ENCODE measurements at regions not wholly inside any gene's neighbourhood (a gene's known extent, or its start where the extent isn't known, plus 50 kb on each side); places are given as distances from the start of the nearest gene placed in this dataset.

GRCh38 chr1:96510911-96511310 is 210.7 kb upstream of the PTBP2 start:
- no peak overlapping the region for H3K4me3 ChIP-seq (ENCODE audit: low read length)
- no peak for DNase-seq (ENCODE audit: low read depth)
- TF ChIP-seq CTCF (conservative IDR thresholded peaks at IDR 0.05; ENCODE audit: low read depth, low read length) = no peak

DNA sequence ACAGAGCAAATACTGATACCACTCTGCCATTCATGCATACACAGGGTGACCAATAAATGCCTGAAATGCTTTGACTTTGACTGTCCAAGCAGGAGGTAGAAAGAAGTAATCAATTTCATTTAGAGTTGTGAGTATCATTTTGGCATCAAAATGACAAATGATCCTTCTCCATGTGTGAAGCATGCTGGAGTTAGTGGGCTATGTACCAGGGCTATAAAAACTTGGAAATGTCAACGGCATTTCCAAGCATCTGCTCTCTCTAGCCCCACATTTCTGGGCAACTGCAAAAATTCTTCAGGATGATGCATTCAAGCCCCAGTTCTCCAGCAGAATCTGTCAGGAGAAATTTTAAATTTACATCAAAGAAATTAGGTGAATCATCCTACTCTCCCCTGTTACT is 208.4 kb upstream of the PTBP2 start:
- H3K4me3 ChIP-seq (ENCODE audit: low read length) = no peak overlapping the region
- TF ChIP-seq CTCF (conservative IDR thresholded peaks at IDR 0.05; ENCODE audit: low read depth, low read length) = no peak
- DNase-seq (ENCODE audit: low read depth) = no peak

GRCh38 chr1:96515430-96515829 is 206.2 kb upstream of the PTBP2 start:
- DNase-seq (ENCODE audit: low read depth) = no peak
- no peak overlapping the region for H3K4me3 ChIP-seq (ENCODE audit: low read length)

GRCh38 chr1:96515925-96516324 is 205.7 kb upstream of the PTBP2 start:
- DNase-seq (ENCODE audit: low read depth) = no peak
- no peak for TF ChIP-seq CTCF (conservative IDR thresholded peaks at IDR 0.05; ENCODE audit: low read depth, low read length)

More at GRCh38 chr1:96515430-96515829, 206.2 kb upstream of the PTBP2 start:
- no peak for TF ChIP-seq CTCF (conservative IDR thresholded peaks at IDR 0.05; ENCODE audit: low read depth, low read length)

DNA sequence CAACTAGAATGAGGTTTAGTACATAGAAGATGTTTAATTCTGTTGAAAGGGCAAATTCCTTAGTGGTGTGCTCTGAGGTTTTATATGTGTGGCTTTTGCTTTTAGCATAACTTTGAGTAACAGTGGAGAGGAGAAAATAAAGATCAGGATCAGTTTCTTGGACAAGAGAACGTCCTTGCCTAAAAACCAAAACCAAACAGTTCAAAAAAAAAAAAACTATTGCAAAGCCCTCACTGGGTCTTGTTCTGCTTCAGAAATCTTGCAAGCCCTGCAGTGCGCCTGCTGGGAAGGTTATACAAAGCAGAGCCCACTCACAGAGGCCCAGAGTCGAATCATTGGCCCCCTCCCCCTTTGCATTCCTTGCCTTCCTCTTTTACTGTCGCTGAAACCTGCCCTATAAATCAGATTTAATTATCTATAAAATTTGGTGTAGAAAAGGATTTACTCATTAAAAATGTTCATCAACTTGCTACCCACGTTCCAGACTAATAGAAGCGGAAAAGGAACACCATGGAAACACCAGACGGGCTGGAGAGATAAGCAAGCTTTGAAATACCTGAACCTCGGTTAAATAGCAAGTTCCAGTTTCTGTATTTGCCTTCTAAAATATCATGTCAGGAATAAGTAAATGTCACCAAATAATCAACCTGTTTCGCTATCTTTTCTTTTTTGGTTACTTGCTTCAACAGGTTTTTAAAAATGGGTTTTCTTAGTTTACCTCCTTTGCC is 201.6 kb upstream of the PTBP2 start:
- TF ChIP-seq CTCF (conservative IDR thresholded peaks at IDR 0.05; ENCODE audit: low read depth, low read length) = no peak
- H3K4me3 ChIP-seq (ENCODE audit: low read length) = no peak overlapping the region
- DNase-seq (ENCODE audit: low read depth) = no peak

More at GRCh38 chr1:96515925-96516324, 205.7 kb upstream of the PTBP2 start:
- no peak overlapping the region for H3K4me3 ChIP-seq (ENCODE audit: low read length)

DNA sequence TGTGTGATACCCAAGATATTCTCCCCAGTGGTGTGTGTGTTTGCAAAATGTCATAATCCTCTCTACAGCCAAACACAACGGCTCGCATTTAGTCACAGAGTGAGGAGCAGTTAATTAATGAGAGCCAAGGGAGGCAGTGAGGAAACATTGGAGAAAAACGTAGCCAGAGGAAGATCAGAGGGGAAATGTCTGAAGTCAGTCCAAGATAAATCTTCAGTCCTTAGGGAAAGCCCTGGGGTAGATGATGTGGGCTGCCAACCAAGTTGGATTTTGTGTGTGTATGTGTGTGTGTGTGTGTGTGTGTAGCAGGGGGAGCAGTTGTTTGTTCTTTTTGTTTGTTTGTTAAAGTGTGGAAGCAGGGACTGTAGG is 201.0 kb upstream of the PTBP2 start:
- no peak overlapping the region for H3K4me3 ChIP-seq (ENCODE audit: low read length)
- DNase-seq (ENCODE audit: low read depth) = no peak
- TF ChIP-seq CTCF (conservative IDR thresholded peaks at IDR 0.05; ENCODE audit: low read depth, low read length) = no peak

DNA sequence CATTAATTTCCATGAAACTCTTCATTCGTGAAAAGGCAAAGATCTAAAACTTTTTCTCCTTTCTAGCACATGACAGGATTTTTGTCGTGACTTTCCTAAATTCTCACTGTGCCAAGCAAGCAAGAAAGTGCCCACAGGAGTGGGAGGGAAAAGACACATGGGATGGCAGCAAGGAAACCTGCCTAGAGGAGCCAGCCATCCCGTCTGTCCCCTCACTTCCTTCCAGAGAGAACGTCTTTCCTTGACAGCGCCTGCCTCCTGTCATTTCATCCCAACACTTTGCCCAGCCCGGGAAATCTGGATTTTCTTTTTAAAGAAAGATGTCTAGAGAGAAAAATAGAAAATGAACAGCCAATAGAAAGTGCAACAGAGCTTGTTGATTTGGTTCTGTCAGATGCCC is 200.6 kb upstream of the PTBP2 start:
- DNase-seq (ENCODE audit: low read depth) = no peak
- H3K4me3 ChIP-seq (ENCODE audit: low read length) = no peak overlapping the region
- no peak for TF ChIP-seq CTCF (conservative IDR thresholded peaks at IDR 0.05; ENCODE audit: low read depth, low read length)
